ENCODE measurements at regions not wholly inside any gene's neighbourhood (a gene's known extent, or its start where the extent isn't known, plus 50 kb on each side); places are given as distances from the start of the nearest gene placed in this dataset.
"Not testable (repeated sequence)": the region's sequence is repeated elsewhere in the genome, so short reads cannot be mapped to it uniquely, and the experiment has no call there.

GRCh38 chr12:11446372-11446771 is 51.0 kb upstream of the PRB2 start:
- H3K4me1 ChIP-seq (ENCODE audit: control insufficient read depth, insufficient read depth, low read length) = no peaks in the 10 kb centered on the region
- H3K4me3 ChIP-seq (ENCODE audit: low read depth, low read length) = no peak overlapping the region
- no peaks in the 10 kb centered on the region for H3K9me3 ChIP-seq (ENCODE audit: control insufficient read depth, insufficient read depth, low read length)
- no peak overlapping the region for H3K9ac ChIP-seq (ENCODE audit: low read depth, low read length)
- H3K27me3 ChIP-seq (ENCODE audit: control insufficient read depth, insufficient read depth, low read length) = no peaks in the 10 kb centered on the region
- H3K36me3 ChIP-seq (ENCODE audit: control insufficient read depth, insufficient read depth, low read length) = no peaks in the 10 kb centered on the region

GRCh38 chr12:11457996-11458645 is 62.8 kb upstream of the PRB2 start:
- Histone ChIP-seq H3K27me3 (ENCODE audit: control insufficient read depth, insufficient read depth, low read length) (no peaks in the 10 kb centered on the region), H3K4me3 (ENCODE audit: low read depth, low read length) (no peak overlapping the region), H3K36me3 (ENCODE audit: control insufficient read depth, insufficient read depth, low read length) (no peaks in the 10 kb centered on the region), H3K9ac (ENCODE audit: low read depth, low read length) (no peak overlapping the region), H3K9me3 (ENCODE audit: control insufficient read depth, insufficient read depth, low read length) (no peaks in the 10 kb centered on the region), H3K4me1 (ENCODE audit: control insufficient read depth, insufficient read depth, low read length) (peaks cover 15% of the 10 kb centered on the region)

GRCh38 chr12:11460343-11461023 is 65.1 kb upstream of the PRB2 start:
- H3K9ac ChIP-seq (ENCODE audit: low read depth, low read length) = no peak overlapping the region
- no peaks in the 10 kb centered on the region for H3K36me3 ChIP-seq (ENCODE audit: control insufficient read depth, insufficient read depth, low read length)
- no peaks in the 10 kb centered on the region for H3K9me3 ChIP-seq (ENCODE audit: control insufficient read depth, insufficient read depth, low read length)
- no peaks in the 10 kb centered on the region for H3K27me3 ChIP-seq (ENCODE audit: control insufficient read depth, insufficient read depth, low read length)
- no peak overlapping the region for H3K4me3 ChIP-seq (ENCODE audit: low read depth, low read length)
- peaks cover 11% of the 10 kb centered on the region for H3K4me1 ChIP-seq (ENCODE audit: control insufficient read depth, insufficient read depth, low read length)

- Histone ChIP-seq H3K36me3 (ENCODE audit: control insufficient read depth, insufficient read depth, low read length) (no peaks in the 10 kb centered on the region), H3K4me3 (ENCODE audit: low read depth, low read length) (no peak overlapping the region), H3K9ac (ENCODE audit: low read depth, low read length) (no peak overlapping the region)
Measured at GRCh38 chr12:11461433-11461832, 66.1 kb upstream of the PRB2 start.

GRCh38 chr12:11477110-11477509 is 81.7 kb upstream of the PRB2 start:
- H3K9ac ChIP-seq (ENCODE audit: low read depth, low read length) = no peak overlapping the region

More at GRCh38 chr12:11461433-11461832, 66.1 kb upstream of the PRB2 start:
- Histone ChIP-seq H3K27me3 (ENCODE audit: control insufficient read depth, insufficient read depth, low read length) (no peaks in the 10 kb centered on the region), H3K9me3 (ENCODE audit: control insufficient read depth, insufficient read depth, low read length) (no peaks in the 10 kb centered on the region), H3K4me1 (ENCODE audit: control insufficient read depth, insufficient read depth, low read length) (peaks cover 7% of the 10 kb centered on the region)

GRCh38 chr12:11482955-11483354 is 87.6 kb upstream of the PRB2 start:
- no peaks in the 10 kb centered on the region for H3K27me3 ChIP-seq (ENCODE audit: control insufficient read depth, insufficient read depth, low read length)
- H3K4me1 ChIP-seq (ENCODE audit: control insufficient read depth, insufficient read depth, low read length) = no peaks in the 10 kb centered on the region
- no peak overlapping the region for H3K4me3 ChIP-seq (ENCODE audit: low read depth, low read length)
- no peaks in the 10 kb centered on the region for H3K9me3 ChIP-seq (ENCODE audit: control insufficient read depth, insufficient read depth, low read length)
- no peak overlapping the region for H3K9ac ChIP-seq (ENCODE audit: low read depth, low read length)
- H3K36me3 ChIP-seq (ENCODE audit: control insufficient read depth, insufficient read depth, low read length) = no peaks in the 10 kb centered on the region

More at GRCh38 chr12:11477110-11477509, 81.7 kb upstream of the PRB2 start:
- H3K4me1 ChIP-seq (ENCODE audit: control insufficient read depth, insufficient read depth, low read length) = no peaks in the 10 kb centered on the region
- H3K36me3 ChIP-seq (ENCODE audit: control insufficient read depth, insufficient read depth, low read length) = no peaks in the 10 kb centered on the region
- H3K27me3 ChIP-seq (ENCODE audit: control insufficient read depth, insufficient read depth, low read length) = no peaks in the 10 kb centered on the region
- H3K9me3 ChIP-seq (ENCODE audit: control insufficient read depth, insufficient read depth, low read length) = no peaks in the 10 kb centered on the region
- H3K4me3 ChIP-seq (ENCODE audit: low read depth, low read length) = no peak overlapping the region

- H3K27me3 ChIP-seq (ENCODE audit: control insufficient read depth, insufficient read depth, low read length) = no peaks in the 10 kb centered on the region
- H3K36me3 ChIP-seq (ENCODE audit: control insufficient read depth, insufficient read depth, low read length) = no peaks in the 10 kb centered on the region
- no peaks in the 10 kb centered on the region for H3K4me1 ChIP-seq (ENCODE audit: control insufficient read depth, insufficient read depth, low read length)
- H3K9ac ChIP-seq (ENCODE audit: low read depth, low read length) = no peak overlapping the region
- H3K4me3 ChIP-seq (ENCODE audit: low read depth, low read length) = no peak overlapping the region
- no peaks in the 10 kb centered on the region for H3K9me3 ChIP-seq (ENCODE audit: control insufficient read depth, insufficient read depth, low read length)
Measured at GRCh38 chr12:11486623-11487444, 91.5 kb upstream of the PRB2 start.

GRCh38 chr12:11496157-11496851 is 100.9 kb upstream of the PRB2 start:
- Histone ChIP-seq H3K4me3 (ENCODE audit: low read depth, low read length) (no peak overlapping the region), H3K4me1 (ENCODE audit: control insufficient read depth, insufficient read depth, low read length) (no peaks in the 10 kb centered on the region), H3K9me3 (ENCODE audit: control insufficient read depth, insufficient read depth, low read length) (no peaks in the 10 kb centered on the region), H3K27me3 (ENCODE audit: control insufficient read depth, insufficient read depth, low read length) (peaks cover 19% of the 10 kb centered on the region), H3K9ac (ENCODE audit: low read depth, low read length) (no peak overlapping the region), H3K36me3 (ENCODE audit: control insufficient read depth, insufficient read depth, low read length) (no peaks in the 10 kb centered on the region)

GRCh38 chr12:11497438-11497837 is 102.1 kb upstream of the PRB2 start:
- Histone ChIP-seq H3K9ac (ENCODE audit: low read depth, low read length) (no peak overlapping the region), H3K27me3 (ENCODE audit: control insufficient read depth, insufficient read depth, low read length) (peaks cover 30% of the 10 kb centered on the region), H3K9me3 (ENCODE audit: control insufficient read depth, insufficient read depth, low read length) (no peaks in the 10 kb centered on the region), H3K36me3 (ENCODE audit: control insufficient read depth, insufficient read depth, low read length) (no peaks in the 10 kb centered on the region), H3K4me3 (ENCODE audit: low read depth, low read length) (no peak overlapping the region), H3K4me1 (ENCODE audit: control insufficient read depth, insufficient read depth, low read length) (no peaks in the 10 kb centered on the region)

- Histone ChIP-seq H3K9ac (ENCODE audit: low read depth, low read length) (no peak overlapping the region), H3K36me3 (ENCODE audit: control insufficient read depth, insufficient read depth, low read length) (no peaks in the 10 kb centered on the region), H3K9me3 (ENCODE audit: control insufficient read depth, insufficient read depth, low read length) (no peaks in the 10 kb centered on the region), H3K4me3 (ENCODE audit: low read depth, low read length) (no peak overlapping the region), H3K27me3 (ENCODE audit: control insufficient read depth, insufficient read depth, low read length) (peaks cover 33% of the 10 kb centered on the region), H3K4me1 (ENCODE audit: control insufficient read depth, insufficient read depth, low read length) (no peaks in the 10 kb centered on the region)
Measured at GRCh38 chr12:11497995-11498394, 102.6 kb upstream of the PRB2 start.

- not testable (repeated sequence) for H3K9ac ChIP-seq (ENCODE audit: low read depth, low read length); H3K9me3 ChIP-seq (ENCODE audit: control insufficient read depth, insufficient read depth, low read length); H3K4me1 ChIP-seq (ENCODE audit: control insufficient read depth, insufficient read depth, low read length); H3K36me3 ChIP-seq (ENCODE audit: control insufficient read depth, insufficient read depth, low read length); H3K4me3 ChIP-seq (ENCODE audit: low read depth, low read length)
- H3K27me3 ChIP-seq (ENCODE audit: control insufficient read depth, insufficient read depth, low read length) = peaks cover 33% of the 10 kb centered on the region
Measured at GRCh38 chr12:11498574-11498973, 103.2 kb upstream of the PRB2 start.
